Thymus (tissue), 11 donors: ENCODE measurements at regions not wholly inside any gene's neighbourhood (a gene's known extent, or its start where the extent isn't known, plus 50 kb on each side); places are given as distances from the start of the nearest gene placed in this dataset.

Experiments used
- DNase-seq, 9 donors: peaks; one replicate each; pipeline ENCODE4 v3.0.0-alpha.2; 2013; ENCODE audit warnings: low spot score in 9 of 9, low read depth in 6 of 9, missing footprints in 1 of 9
- H3K27ac ChIP-seq, 2 donors: one replicate each; pipeline ENCODE4 v1.5.1; 2013; ENCODE audit warnings: control low read depth in 1 of 2, low read depth in 1 of 2, low read length in 1 of 2, mild to moderate bottlenecking in 1 of 2, moderate library complexity in 1 of 2
- H3K27me3 ChIP-seq, 2 donors: one replicate each; pipeline ENCODE4 v1.5.1; 2013; ENCODE audit warnings: low read length in 1 of 2; ENCODE audit not compliant: control insufficient read depth in 2 of 2, insufficient read depth in 1 of 2
- H3K36me3 ChIP-seq, 2 donors: one replicate each; pipeline ENCODE4 v1.5.1; 2013; ENCODE audit warnings: low read length in 1 of 2, mild to moderate bottlenecking in 1 of 2, moderate library complexity in 1 of 2; ENCODE audit not compliant: control insufficient read depth in 2 of 2, insufficient read depth in 2 of 2
- H3K4me1 ChIP-seq, 2 donors: one replicate each; pipeline ENCODE4 v1.5.1; 2013; ENCODE audit warnings: low read length in 2 of 2; ENCODE audit not compliant: control insufficient read depth in 2 of 2, insufficient read depth in 2 of 2
- H3K4me3 ChIP-seq, 2 donors: one replicate each; pipeline ENCODE4 v1.5.1; 2013; ENCODE audit warnings: low read length in 2 of 2, control low read depth in 1 of 2, mild to moderate bottlenecking in 1 of 2
- H3K9me3 ChIP-seq, 2 donors: one replicate each; pipeline ENCODE4 v1.5.1; 2013; ENCODE audit warnings: low read length in 1 of 2, mild to moderate bottlenecking in 1 of 2; ENCODE audit not compliant: control insufficient read depth in 2 of 2, insufficient read depth in 1 of 2
- WGBS: extraction: QIAGEN DNeasy Blood & Tissue Kit; methylation state at CpG from one replicate; pipeline ENCODE4 v1.1.7; 2013; 5-methylcytosine and 5-hydroxymethylcytosine counted together
- donor health status: healthy.

GRCh38 chr9:79279356-79279755 lies 292.4 kb upstream of the TLE4 start:
- Histone ChIP-seq H3K36me3 (no peaks in the 10 kb centered on the region), H3K9me3 (peaks cover 0 to 2% of the 10 kb centered on the region in 2 donors), H3K27me3 (no peaks in the 10 kb centered on the region), H3K4me3 (no peak overlapping the region), H3K4me1 (no peaks in the 10 kb centered on the region), H3K27ac (no peak overlapping the region)
- no peak for DNase-seq
- 88% methylated on average over 1 of the region's 1 CpG for WGBS

- Histone ChIP-seq H3K9me3 (peaks cover 0 to 2% of the 10 kb centered on the region in 2 donors), H3K4me3 (no peak overlapping the region), H3K27ac (no peak overlapping the region), H3K36me3 (no peaks in the 10 kb centered on the region), H3K4me1 (no peaks in the 10 kb centered on the region), H3K27me3 (no peaks in the 10 kb centered on the region)
- DNase-seq: no peak
- WGBS: 96% methylated on average over 4 of the region's 4 CpGs
Measured at GRCh38 chr9:79280691-79281090, 291.1 kb upstream of the TLE4 start.

- Histone ChIP-seq H3K27ac (no peak overlapping the region), H3K4me1 (no peaks in the 10 kb centered on the region), H3K36me3 (no peaks in the 10 kb centered on the region), H3K27me3 (no peaks in the 10 kb centered on the region), H3K4me3 (no peak overlapping the region), H3K9me3 (no peaks in the 10 kb centered on the region)
- no peak for DNase-seq
Measured at GRCh38 chr9:79284081-79284480, 287.7 kb upstream of the TLE4 start.

GRCh38 chr9:79286992-79287707 lies 284.6 kb upstream of the TLE4 start:
- Histone ChIP-seq H3K9me3 (no peaks in the 10 kb centered on the region), H3K27ac (no peak overlapping the region), H3K4me1 (no peaks in the 10 kb centered on the region), H3K4me3 (no peak overlapping the region), H3K27me3 (no peaks in the 10 kb centered on the region), H3K36me3 (no peaks in the 10 kb centered on the region)
- DNase-seq: no peak
- WGBS: 55% methylated on average over 7 of the region's 7 CpGs

- H3K36me3 ChIP-seq: no peaks in the 10 kb centered on the region
- H3K4me1 ChIP-seq: no peaks in the 10 kb centered on the region
- no peak overlapping the region for H3K4me3 ChIP-seq
- DNase-seq: no peak
- no peak overlapping the region for H3K27ac ChIP-seq
- 94% methylated on average over 4 of the region's 4 CpGs for WGBS
- H3K27me3 ChIP-seq: no peaks in the 10 kb centered on the region
- no peaks in the 10 kb centered on the region for H3K9me3 ChIP-seq
Measured at GRCh38 chr9:79287708-79288290, 284.0 kb upstream of the TLE4 start.

- Histone ChIP-seq H3K27me3 (no peaks in the 10 kb centered on the region), H3K4me1 (no peaks in the 10 kb centered on the region), H3K9me3 (no peaks in the 10 kb centered on the region), H3K27ac (no peak overlapping the region), H3K4me3 (no peak overlapping the region), H3K36me3 (no peaks in the 10 kb centered on the region)
- DNase-seq: no peak
- WGBS: 94% methylated on average over 3 of the region's 3 CpGs
Measured at GRCh38 chr9:79289856-79290255, 281.9 kb upstream of the TLE4 start.

- H3K36me3 ChIP-seq: no peaks in the 10 kb centered on the region
- no peaks in the 10 kb centered on the region for H3K9me3 ChIP-seq
- H3K27me3 ChIP-seq: no peaks in the 10 kb centered on the region
- H3K4me1 ChIP-seq: no peaks in the 10 kb centered on the region
- no peak overlapping the region for H3K27ac ChIP-seq
- H3K4me3 ChIP-seq: no peak overlapping the region
- DNase-seq: no peak
- WGBS: 95% methylated on average over 1 of the region's 1 CpG
Measured at GRCh38 chr9:79292731-79293280, 279.0 kb upstream of the TLE4 start.

- H3K27me3 ChIP-seq: no peaks in the 10 kb centered on the region
- no peaks in the 10 kb centered on the region for H3K9me3 ChIP-seq
- H3K27ac ChIP-seq: no peak overlapping the region
- 88% methylated on average over 6 of the region's 6 CpGs for WGBS
- no peak for DNase-seq
- H3K36me3 ChIP-seq: no peaks in the 10 kb centered on the region
- no peak overlapping the region for H3K4me3 ChIP-seq
- H3K4me1 ChIP-seq: no peaks in the 10 kb centered on the region
Measured at GRCh38 chr9:79300068-79300467, 271.7 kb upstream of the TLE4 start.

GRCh38 chr9:79301085-79301484 lies 270.7 kb upstream of the TLE4 start:
- WGBS: 95% methylated on average over 2 of the region's 2 CpGs
- no peak overlapping the region for H3K4me3 ChIP-seq
- H3K4me1 ChIP-seq: no peaks in the 10 kb centered on the region
- H3K36me3 ChIP-seq: no peaks in the 10 kb centered on the region
- H3K9me3 ChIP-seq: no peaks in the 10 kb centered on the region
- no peak overlapping the region for H3K27ac ChIP-seq
- DNase-seq: no peak
- H3K27me3 ChIP-seq: no peaks in the 10 kb centered on the region
